D721Med (cell line): ENCODE measurements at regions not wholly inside any gene's neighbourhood (a gene's known extent, or its start where the extent isn't known, plus 50 kb on each side); places are given as distances from the start of the nearest gene placed in this dataset.

Experiments
- DNase-seq: peaks from one replicate; pipeline ENCODE4 v3.0.0; 2011; ENCODE audit warnings: low spot score; ENCODE audit not compliant: insufficient read length
- FAIRE-seq: peaks from 2 replicates; lab custom pipeline; 2011; peaks lifted over from hg19 to GRCh38; lab: Jason Lieb, UNC
- CTCF ChIP-seq: IDR thresholded peaks from 2 replicates; pipeline ENCODE4 v1.5.1; 2012; ENCODE audit warnings: mild to moderate bottlenecking, control low read depth; ENCODE audit not compliant: insufficient read depth; ENCODE audit errors: missing control alignments

- FAIRE-seq (no peak), DNase-seq (no peak)
- TF ChIP-seq CTCF: no peak
Observed at GRCh38 chr3:72285502-72285901, 500.6 kb upstream of the PROK2 start.

- no peak for TF ChIP-seq CTCF
- no peak for DNase-seq
- FAIRE-seq: no peak
Observed at GRCh38 chr3:72284471-72284870, 499.5 kb upstream of the PROK2 start.

DNA sequence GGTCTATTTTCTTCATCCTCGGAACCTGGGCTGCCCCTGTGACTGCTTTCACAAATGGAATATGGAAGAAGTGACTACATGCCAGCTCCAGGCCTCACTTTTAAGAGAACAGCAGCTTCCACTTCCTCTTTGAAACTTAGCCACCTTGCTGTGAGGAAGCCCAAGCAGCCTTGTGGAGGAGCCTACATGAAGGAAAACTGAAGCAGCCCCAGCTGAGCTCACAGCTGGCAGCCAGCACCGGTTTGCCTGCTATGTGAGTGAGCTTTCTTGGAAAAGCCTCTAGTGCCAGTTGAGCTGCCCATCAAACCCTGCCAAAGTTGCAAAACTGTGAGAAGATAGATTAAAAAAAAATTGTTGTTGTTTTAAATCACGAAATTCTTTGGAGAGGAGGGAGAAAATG is 498.0 kb upstream of the PROK2 start:
- DNase-seq (no peak), FAIRE-seq (no peak)
- no peak for TF ChIP-seq CTCF

- DNase-seq (no peak), FAIRE-seq (no peak)
- no peak for TF ChIP-seq CTCF
Observed at GRCh38 chr3:72281551-72281950, 496.6 kb upstream of the PROK2 start.

DNA sequence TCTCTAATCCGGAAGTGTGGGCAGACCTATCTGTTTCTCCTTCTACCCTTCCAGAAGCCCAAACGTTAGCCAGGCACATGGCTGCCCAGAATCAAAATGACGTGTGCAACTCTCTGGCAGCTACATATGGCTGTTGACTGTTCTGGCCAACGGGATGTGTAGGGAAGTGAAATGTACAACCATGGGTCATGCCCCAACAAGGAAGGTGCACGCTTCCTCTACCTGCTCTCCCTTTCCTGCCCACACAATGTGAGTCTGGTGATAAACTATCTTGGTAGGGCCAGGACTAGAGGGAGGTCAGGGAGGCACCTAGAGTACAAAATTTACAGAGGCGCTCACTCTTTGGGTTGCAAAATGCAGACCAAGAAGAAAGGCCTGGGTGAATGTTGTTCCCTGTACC is 495.9 kb upstream of the PROK2 start:
- FAIRE-seq (no peak), DNase-seq (no peak)
- TF ChIP-seq CTCF: no peak

DNA sequence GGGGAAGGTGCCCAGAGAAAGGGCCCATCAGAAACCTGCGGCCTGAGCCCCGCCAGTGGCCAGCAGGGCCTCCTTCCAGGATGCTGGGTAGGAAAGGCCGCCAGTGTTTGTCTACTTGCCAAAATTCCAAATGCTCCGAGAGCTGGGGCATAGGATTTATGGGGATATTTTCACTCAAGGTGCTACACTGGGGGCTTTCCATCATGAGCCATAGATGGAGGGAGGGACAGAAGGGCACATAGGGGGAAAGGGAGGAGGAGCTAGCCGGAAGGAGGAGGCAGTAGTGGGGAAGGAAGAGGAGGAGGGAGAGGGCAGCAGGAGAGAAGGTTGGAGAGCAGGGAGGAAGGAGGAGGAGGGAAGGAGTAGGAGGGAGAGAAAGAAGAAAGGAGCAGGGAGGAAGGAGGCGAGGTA is 494.7 kb upstream of the PROK2 start:
- DNase-seq: no peak
- no peak for TF ChIP-seq CTCF
- no peak for FAIRE-seq

- no peak for FAIRE-seq
- no peak for TF ChIP-seq CTCF
- DNase-seq: no peak
Observed at GRCh38 chr3:72279068-72279604, 494.2 kb upstream of the PROK2 start.
